ENCODE measurements at regions not wholly inside any gene's neighbourhood (a gene's known extent, or its start where the extent isn't known, plus 50 kb on each side); places are given as distances from the start of the nearest gene placed in this dataset.

- H3K4me1 Mint-ChIP-seq (ENCODE audit: low read depth) = no peaks in the 10 kb centered on the region
- intact Hi-C loops (cut with micrococcal nuclease) = no loop called here
- H3K27me3 Mint-ChIP-seq = peaks cover 3% of the 10 kb centered on the region
Measured at GRCh38 chr3:137926991-137927390, 83.0 kb upstream of the CLDN18 start.

GRCh38 chr3:137930976-137931375 lies 79.0 kb upstream of the CLDN18 start:
- H3K9me3 Mint-ChIP-seq = no peaks in the 10 kb centered on the region
- H3K27me3 Mint-ChIP-seq = peaks cover 3% of the 10 kb centered on the region
- H3K4me1 Mint-ChIP-seq (ENCODE audit: low read depth) = no peaks in the 10 kb centered on the region
- H3K4me3 Mint-ChIP-seq = no peak overlapping the region
- intact Hi-C loops (cut with micrococcal nuclease) = no loop called here
- H3K27ac Mint-ChIP-seq = no peak overlapping the region
- no peaks in the 10 kb centered on the region for H3K36me3 Mint-ChIP-seq (ENCODE audit: low read depth)

More at GRCh38 chr3:137926991-137927390, 83.0 kb upstream of the CLDN18 start:
- Mint-ChIP-seq H3K9me3 (no peaks in the 10 kb centered on the region), H3K36me3 (ENCODE audit: low read depth) (no peaks in the 10 kb centered on the region), H3K4me3 (no peak overlapping the region), H3K27ac (no peak overlapping the region)

DNA sequence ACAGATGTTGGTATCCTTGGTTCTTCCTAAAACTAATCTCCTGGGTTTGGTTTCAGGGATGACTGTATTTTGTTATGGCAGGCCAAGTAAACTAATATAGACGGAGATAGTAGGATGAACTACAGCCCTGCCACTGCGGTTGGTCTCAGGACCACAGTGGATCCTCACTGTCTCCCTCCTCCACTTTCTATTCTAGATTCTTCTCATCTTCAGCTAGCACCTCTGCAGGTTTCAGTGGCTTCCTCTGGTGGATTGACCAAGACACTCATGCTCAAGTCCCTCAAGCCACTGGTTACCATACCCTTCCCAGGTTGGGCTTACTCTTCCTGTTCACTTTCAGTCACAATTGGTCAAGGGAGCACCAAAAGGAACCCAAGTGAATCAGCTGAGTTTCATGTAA lies 71.1 kb upstream of the CLDN18 start:
- H3K27ac Mint-ChIP-seq = no peak overlapping the region
- intact Hi-C loops (cut with micrococcal nuclease) = no loop called here
- H3K4me3 Mint-ChIP-seq = no peak overlapping the region
- no peaks in the 10 kb centered on the region for H3K36me3 Mint-ChIP-seq (ENCODE audit: low read depth)
- H3K9me3 Mint-ChIP-seq = no peaks in the 10 kb centered on the region
- no peaks in the 10 kb centered on the region for H3K4me1 Mint-ChIP-seq (ENCODE audit: low read depth)
- H3K27me3 Mint-ChIP-seq = no peaks in the 10 kb centered on the region

DNA sequence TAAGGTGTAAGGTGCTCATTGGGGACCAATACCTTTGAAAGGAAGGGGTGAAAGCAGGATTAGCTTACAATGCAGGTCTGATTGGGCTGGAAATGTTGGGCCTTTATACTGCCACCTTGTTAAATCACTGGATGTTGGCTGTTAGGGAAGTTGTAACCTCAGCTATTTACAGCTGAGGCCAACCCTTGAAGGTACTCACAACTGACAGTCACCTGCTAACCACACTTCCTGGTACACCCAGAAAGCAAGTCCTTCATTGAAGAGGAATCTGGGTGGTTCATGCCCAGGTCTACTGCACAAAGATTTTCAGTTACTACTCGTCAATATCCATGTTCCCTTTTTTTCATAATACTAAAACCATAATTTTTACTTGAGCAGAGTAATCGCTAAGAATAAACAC lies 65.4 kb upstream of the CLDN18 start:
- H3K4me3 Mint-ChIP-seq = no peak overlapping the region
- H3K27me3 Mint-ChIP-seq = no peaks in the 10 kb centered on the region
- intact Hi-C loops (cut with micrococcal nuclease) = loop anchor here (10.0 kb wide), 1 partner anchor 1870 kb away; no protein-coding TSS in a partner anchor

GRCh38 chr3:137946356-137946973 lies 63.5 kb upstream of the CLDN18 start:
- Mint-ChIP-seq H3K9me3 (no peaks in the 10 kb centered on the region), H3K27ac (no peak overlapping the region), H3K4me1 (ENCODE audit: low read depth) (no peaks in the 10 kb centered on the region), H3K27me3 (no peaks in the 10 kb centered on the region), H3K4me3 (no peak overlapping the region), H3K36me3 (ENCODE audit: low read depth) (no peaks in the 10 kb centered on the region)
- intact Hi-C loops (cut with micrococcal nuclease) = loop anchor here (10.0 kb wide), 1 partner anchor 1872 kb away; no protein-coding TSS in a partner anchor

More for the DNA sequence above, 65.4 kb upstream of the CLDN18 start:
- Mint-ChIP-seq H3K9me3 (no peaks in the 10 kb centered on the region), H3K27ac (no peak overlapping the region), H3K36me3 (ENCODE audit: low read depth) (no peaks in the 10 kb centered on the region), H3K4me1 (ENCODE audit: low read depth) (no peaks in the 10 kb centered on the region)

GRCh38 chr3:137947117-137947516 lies 62.8 kb upstream of the CLDN18 start:
- no peak overlapping the region for H3K4me3 Mint-ChIP-seq
- no peaks in the 10 kb centered on the region for H3K27me3 Mint-ChIP-seq
- no peaks in the 10 kb centered on the region for H3K9me3 Mint-ChIP-seq
- H3K36me3 Mint-ChIP-seq (ENCODE audit: low read depth) = no peaks in the 10 kb centered on the region
- H3K4me1 Mint-ChIP-seq (ENCODE audit: low read depth) = no peaks in the 10 kb centered on the region
- intact Hi-C loops (cut with micrococcal nuclease) = loop anchor here (10.0 kb wide), 1 partner anchor 1872 kb away; no protein-coding TSS in a partner anchor
- no peak overlapping the region for H3K27ac Mint-ChIP-seq

GRCh38 chr3:137948400-137949072 lies 61.4 kb upstream of the CLDN18 start:
- H3K27ac Mint-ChIP-seq = no peak overlapping the region
- intact Hi-C loops (cut with micrococcal nuclease) = loop anchor here (10.0 kb wide), 1 partner anchor 1874 kb away; no protein-coding TSS in a partner anchor
- H3K27me3 Mint-ChIP-seq = no peaks in the 10 kb centered on the region
- H3K9me3 Mint-ChIP-seq = no peaks in the 10 kb centered on the region
- H3K4me3 Mint-ChIP-seq = no peak overlapping the region
- H3K4me1 Mint-ChIP-seq (ENCODE audit: low read depth) = no peaks in the 10 kb centered on the region
- H3K36me3 Mint-ChIP-seq (ENCODE audit: low read depth) = no peaks in the 10 kb centered on the region

DNA sequence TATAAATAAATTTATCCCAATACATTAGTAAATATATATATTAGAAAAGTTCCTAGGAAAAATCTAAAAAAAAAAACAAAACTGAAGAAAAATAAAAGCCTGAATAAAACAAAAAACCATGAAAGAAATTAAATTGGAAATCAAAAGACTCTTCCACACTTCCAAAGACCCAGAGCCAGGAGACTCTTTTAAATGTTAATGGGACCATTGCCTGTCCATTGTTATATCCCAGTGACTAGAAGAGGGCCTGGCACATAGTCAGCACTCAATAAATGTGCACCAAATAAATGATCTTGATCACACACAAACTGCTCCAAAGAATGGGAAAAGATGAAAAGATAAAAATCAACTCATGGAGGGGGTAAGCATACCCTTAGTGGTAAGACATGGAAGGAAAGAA lies 51.3 kb upstream of the CLDN18 start:
- intact Hi-C loops (cut with micrococcal nuclease) = no loop called here
- H3K27ac Mint-ChIP-seq = no peak overlapping the region
- no peak overlapping the region for H3K4me3 Mint-ChIP-seq
- H3K4me1 Mint-ChIP-seq (ENCODE audit: low read depth) = no peaks in the 10 kb centered on the region
- H3K9me3 Mint-ChIP-seq = peaks cover 10% of the 10 kb centered on the region
- peaks cover 9% of the 10 kb centered on the region for H3K27me3 Mint-ChIP-seq
- no peaks in the 10 kb centered on the region for H3K36me3 Mint-ChIP-seq (ENCODE audit: low read depth)
